ENCODE measurements at regions not wholly inside any gene's neighbourhood (a gene's known extent, or its start where the extent isn't known, plus 50 kb on each side); places are given as distances from the start of the nearest gene placed in this dataset.
"Not testable (repeated sequence)": the region's sequence is repeated elsewhere in the genome, so short reads cannot be mapped to it uniquely, and the experiment has no call there.

GRCh38 chr16:88260146-88260545 lies 122.6 kb upstream of the ZNF469 start:
- TF ChIP-seq EP300, CTCF (IDR thresholded peaks at IDR 0.05): not testable (repeated sequence)
